ENCODE measurements at regions not wholly inside any gene's neighbourhood (a gene's known extent, or its start where the extent isn't known, plus 50 kb on each side); places are given as distances from the start of the nearest gene placed in this dataset.

DNA sequence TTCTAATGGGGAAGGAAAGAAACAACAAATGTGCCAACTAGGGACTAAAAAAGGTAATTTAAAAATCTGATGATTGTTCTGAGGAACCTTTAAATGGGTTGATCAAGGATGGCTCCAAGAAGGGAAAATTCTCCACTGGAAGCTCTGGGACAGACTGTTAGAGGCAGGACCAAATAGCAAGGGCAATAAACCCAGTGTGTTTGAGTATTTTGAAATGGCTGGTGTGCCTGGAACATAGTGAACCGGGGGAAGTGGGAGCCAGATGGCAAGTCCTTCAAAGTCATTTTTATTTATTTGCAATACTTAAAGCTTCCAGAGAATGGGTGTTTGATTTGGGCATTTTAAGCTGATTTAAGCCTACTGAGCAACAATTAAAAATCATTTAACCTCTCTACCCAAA, 587.7 kb upstream of the MEF2C start:
- ATAC-seq: no peak
- TF ChIP-seq, protein P1, sequence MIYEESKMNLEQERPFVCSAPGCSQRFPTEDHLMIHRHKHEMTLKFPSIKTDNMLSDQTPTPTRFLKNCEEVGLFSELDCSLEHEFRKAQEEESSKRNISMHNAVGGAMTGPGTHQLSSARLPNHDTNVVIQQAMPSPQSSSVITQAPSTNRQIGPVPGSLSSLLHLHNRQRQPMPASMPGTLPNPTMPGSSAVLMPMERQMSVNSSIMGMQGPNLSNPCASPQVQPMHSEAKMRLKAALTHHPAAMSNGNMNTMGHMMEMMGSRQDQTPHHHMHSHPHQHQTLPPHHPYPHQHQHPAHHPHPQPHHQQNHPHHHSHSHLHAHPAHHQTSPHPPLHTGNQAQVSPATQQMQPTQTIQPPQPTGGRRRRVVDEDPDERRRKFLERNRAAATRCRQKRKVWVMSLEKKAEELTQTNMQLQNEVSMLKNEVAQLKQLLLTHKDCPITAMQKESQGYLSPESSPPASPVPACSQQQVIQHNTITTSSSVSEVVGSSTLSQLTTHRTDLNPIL (CRISPR knock-in tag; IDR thresholded peaks at IDR 0.05; ENCODE audit: low read depth): no peak
- TF ChIP-seq RARB (CRISPR knock-in tag; IDR thresholded peaks at IDR 0.05) (no peak), CSDC2 (CRISPR knock-in tag; IDR thresholded peaks at IDR 0.05) (no peak), GLIS3 (CRISPR knock-in tag; IDR thresholded peaks at IDR 0.05) (no peak), PATZ1 (CRISPR knock-in tag; IDR thresholded peaks at IDR 0.05; ENCODE audit: borderline replicate concordance) (no peak), ZNF565 (CRISPR knock-in tag; conservative IDR thresholded peaks at IDR 0.05; ENCODE audit: low read depth) (no peak), ZC3H10 (CRISPR knock-in tag; IDR thresholded peaks at IDR 0.05) (no peak), BACH2 (CRISPR knock-in tag; IDR thresholded peaks at IDR 0.05; ENCODE audit: borderline replicate concordance) (no peak), ZFP3 (CRISPR knock-in tag; IDR thresholded peaks at IDR 0.05) (no peak), ISL1 (CRISPR knock-in tag; IDR thresholded peaks at IDR 0.05) (no peak), ZNF70 (CRISPR knock-in tag; IDR thresholded peaks at IDR 0.05) (no peak), TOX (CRISPR knock-in tag; IDR thresholded peaks at IDR 0.05; ENCODE audit: borderline replicate concordance) (no peak), SNAI2 (CRISPR knock-in tag; IDR thresholded peaks at IDR 0.05) (no peak), ESRRG (CRISPR knock-in tag; IDR thresholded peaks at IDR 0.05) (no peak), TCF4 (CRISPR knock-in tag; IDR thresholded peaks at IDR 0.05; ENCODE audit: borderline replicate concordance) (no peak), ARNTL (CRISPR knock-in tag; IDR thresholded peaks at IDR 0.05; ENCODE audit: borderline replicate concordance, low read depth) (no peak)
- TF ChIP-seq, protein P2, sequence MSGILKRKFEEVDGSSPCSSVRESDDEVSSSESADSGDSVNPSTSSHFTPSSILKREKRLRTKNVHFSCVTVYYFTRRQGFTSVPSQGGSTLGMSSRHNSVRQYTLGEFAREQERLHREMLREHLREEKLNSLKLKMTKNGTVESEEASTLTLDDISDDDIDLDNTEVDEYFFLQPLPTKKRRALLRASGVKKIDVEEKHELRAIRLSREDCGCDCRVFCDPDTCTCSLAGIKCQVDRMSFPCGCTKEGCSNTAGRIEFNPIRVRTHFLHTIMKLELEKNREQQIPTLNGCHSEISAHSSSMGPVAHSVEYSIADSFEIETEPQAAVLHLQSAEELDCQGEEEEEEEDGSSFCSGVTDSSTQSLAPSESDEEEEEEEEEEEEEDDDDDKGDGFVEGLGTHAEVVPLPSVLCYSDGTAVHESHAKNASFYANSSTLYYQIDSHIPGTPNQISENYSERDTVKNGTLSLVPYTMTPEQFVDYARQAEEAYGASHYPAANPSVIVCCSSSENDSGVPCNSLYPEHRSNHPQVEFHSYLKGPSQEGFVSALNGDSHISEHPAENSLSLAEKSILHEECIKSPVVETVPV (CRISPR knock-in tag; IDR thresholded peaks at IDR 0.05): no peak
- TF ChIP-seq, protein P3, sequence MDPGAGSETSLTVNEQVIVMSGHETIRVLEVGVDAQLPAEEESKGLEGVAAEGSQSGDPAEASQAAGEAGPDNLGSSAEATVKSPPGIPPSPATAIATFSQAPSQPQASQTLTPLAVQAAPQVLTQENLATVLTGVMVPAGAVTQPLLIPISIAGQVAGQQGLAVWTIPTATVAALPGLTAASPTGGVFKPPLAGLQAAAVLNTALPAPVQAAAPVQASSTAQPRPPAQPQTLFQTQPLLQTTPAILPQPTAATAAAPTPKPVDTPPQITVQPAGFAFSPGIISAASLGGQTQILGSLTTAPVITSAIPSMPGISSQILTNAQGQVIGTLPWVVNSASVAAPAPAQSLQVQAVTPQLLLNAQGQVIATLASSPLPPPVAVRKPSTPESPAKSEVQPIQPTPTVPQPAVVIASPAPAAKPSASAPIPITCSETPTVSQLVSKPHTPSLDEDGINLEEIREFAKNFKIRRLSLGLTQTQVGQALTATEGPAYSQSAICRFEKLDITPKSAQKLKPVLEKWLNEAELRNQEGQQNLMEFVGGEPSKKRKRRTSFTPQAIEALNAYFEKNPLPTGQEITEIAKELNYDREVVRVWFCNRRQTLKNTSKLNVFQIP (CRISPR knock-in tag; IDR thresholded peaks at IDR 0.05; ENCODE audit: borderline replicate concordance, low read depth): no peak

DNA sequence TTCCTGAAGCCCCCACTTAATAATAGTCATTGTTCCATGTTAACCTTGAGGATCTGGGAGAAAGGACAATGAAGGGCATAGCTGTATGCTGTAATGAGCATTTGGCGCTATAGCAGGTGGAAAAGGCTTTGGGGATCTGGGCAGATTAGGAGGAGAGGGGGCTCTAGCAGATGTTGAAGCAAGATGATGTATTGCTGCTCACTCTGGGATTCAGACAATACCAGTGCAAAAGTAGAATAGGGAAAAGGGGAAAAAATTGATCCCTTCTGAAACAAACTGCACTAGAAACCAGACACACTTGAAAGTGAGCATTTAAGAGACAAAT, 575.3 kb upstream of the MEF2C start:
- no peak for TF ChIP-seq PPARA (CRISPR knock-in tag; IDR thresholded peaks at IDR 0.05; ENCODE audit: borderline replicate concordance)
- TF ChIP-seq RARB (CRISPR knock-in tag; IDR thresholded peaks at IDR 0.05): no peak
- TF ChIP-seq, protein P2 (CRISPR knock-in tag; IDR thresholded peaks at IDR 0.05): no peak
- no peak for TF ChIP-seq ZNF70 (CRISPR knock-in tag; IDR thresholded peaks at IDR 0.05)
- TF ChIP-seq ISL1 (CRISPR knock-in tag; IDR thresholded peaks at IDR 0.05): no peak
- TF ChIP-seq, protein P3 (CRISPR knock-in tag; IDR thresholded peaks at IDR 0.05; ENCODE audit: borderline replicate concordance, low read depth): no peak
- no peak for TF ChIP-seq ZNF565 (CRISPR knock-in tag; conservative IDR thresholded peaks at IDR 0.05; ENCODE audit: low read depth)
- no peak for TF ChIP-seq ZFP30 (CRISPR knock-in tag; IDR thresholded peaks at IDR 0.05)
- TF ChIP-seq ZNF8 (CRISPR knock-in tag; IDR thresholded peaks at IDR 0.05): no peak
- no peak for TF ChIP-seq OSR1 (CRISPR knock-in tag; IDR thresholded peaks at IDR 0.05)
- TF ChIP-seq ESRRG (CRISPR knock-in tag; IDR thresholded peaks at IDR 0.05): no peak
- no peak for TF ChIP-seq ZFP3 (CRISPR knock-in tag; IDR thresholded peaks at IDR 0.05)
- no peak for TF ChIP-seq TOX (CRISPR knock-in tag; IDR thresholded peaks at IDR 0.05; ENCODE audit: borderline replicate concordance)
- TF ChIP-seq BACH2 (CRISPR knock-in tag; IDR thresholded peaks at IDR 0.05; ENCODE audit: borderline replicate concordance): no peak
- no peak for TF ChIP-seq TCF4 (CRISPR knock-in tag; IDR thresholded peaks at IDR 0.05; ENCODE audit: borderline replicate concordance)
- TF ChIP-seq, protein P4, sequence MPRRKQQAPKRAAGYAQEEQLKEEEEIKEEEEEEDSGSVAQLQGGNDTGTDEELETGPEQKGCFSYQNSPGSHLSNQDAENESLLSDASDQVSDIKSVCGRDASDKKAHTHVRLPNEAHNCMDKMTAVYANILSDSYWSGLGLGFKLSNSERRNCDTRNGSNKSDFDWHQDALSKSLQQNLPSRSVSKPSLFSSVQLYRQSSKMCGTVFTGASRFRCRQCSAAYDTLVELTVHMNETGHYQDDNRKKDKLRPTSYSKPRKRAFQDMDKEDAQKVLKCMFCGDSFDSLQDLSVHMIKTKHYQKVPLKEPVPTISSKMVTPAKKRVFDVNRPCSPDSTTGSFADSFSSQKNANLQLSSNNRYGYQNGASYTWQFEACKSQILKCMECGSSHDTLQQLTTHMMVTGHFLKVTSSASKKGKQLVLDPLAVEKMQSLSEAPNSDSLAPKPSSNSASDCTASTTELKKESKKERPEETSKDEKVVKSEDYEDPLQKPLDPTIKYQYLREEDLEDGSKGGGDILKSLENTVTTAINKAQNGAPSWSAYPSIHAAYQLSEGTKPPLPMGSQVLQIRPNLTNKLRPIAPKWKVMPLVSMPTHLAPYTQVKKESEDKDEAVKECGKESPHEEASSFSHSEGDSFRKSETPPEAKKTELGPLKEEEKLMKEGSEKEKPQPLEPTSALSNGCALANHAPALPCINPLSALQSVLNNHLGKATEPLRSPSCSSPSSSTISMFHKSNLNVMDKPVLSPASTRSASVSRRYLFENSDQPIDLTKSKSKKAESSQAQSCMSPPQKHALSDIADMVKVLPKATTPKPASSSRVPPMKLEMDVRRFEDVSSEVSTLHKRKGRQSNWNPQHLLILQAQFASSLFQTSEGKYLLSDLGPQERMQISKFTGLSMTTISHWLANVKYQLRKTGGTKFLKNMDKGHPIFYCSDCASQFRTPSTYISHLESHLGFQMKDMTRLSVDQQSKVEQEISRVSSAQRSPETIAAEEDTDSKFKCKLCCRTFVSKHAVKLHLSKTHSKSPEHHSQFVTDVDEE (CRISPR knock-in tag; IDR thresholded peaks at IDR 0.05): no peak
- ATAC-seq: peak; percentile 73
